LNCaP clone FGC (cell line): ENCODE measurements at regions not wholly inside any gene's neighbourhood (a gene's known extent, or its start where the extent isn't known, plus 50 kb on each side); places are given as distances from the start of the nearest gene placed in this dataset.
A peak's percentile ranks its signal among the peaks of the same experiment; 100 is the strongest.

ENCODE experiments used
- DNase-seq: peaks from one replicate; pipeline ENCODE4 v3.0.0-alpha.2; 2011; ENCODE audit warnings: low read depth
- H3K4me3 ChIP-seq: 2 replicates; pipeline ENCODE4 v1.5.1; 2011; ENCODE audit warnings: mild to moderate bottlenecking, low read depth, low read length, control low read depth
- TF ChIP-seq, protein P1 (sequence below): IDR thresholded peaks from 2 replicates; pipeline ENCODE4 v1.5.1; 2012; ENCODE audit warnings: mild to moderate bottlenecking; ENCODE audit not compliant: control insufficient read depth, insufficient read depth; ENCODE audit errors: extremely low read depth

DNA sequence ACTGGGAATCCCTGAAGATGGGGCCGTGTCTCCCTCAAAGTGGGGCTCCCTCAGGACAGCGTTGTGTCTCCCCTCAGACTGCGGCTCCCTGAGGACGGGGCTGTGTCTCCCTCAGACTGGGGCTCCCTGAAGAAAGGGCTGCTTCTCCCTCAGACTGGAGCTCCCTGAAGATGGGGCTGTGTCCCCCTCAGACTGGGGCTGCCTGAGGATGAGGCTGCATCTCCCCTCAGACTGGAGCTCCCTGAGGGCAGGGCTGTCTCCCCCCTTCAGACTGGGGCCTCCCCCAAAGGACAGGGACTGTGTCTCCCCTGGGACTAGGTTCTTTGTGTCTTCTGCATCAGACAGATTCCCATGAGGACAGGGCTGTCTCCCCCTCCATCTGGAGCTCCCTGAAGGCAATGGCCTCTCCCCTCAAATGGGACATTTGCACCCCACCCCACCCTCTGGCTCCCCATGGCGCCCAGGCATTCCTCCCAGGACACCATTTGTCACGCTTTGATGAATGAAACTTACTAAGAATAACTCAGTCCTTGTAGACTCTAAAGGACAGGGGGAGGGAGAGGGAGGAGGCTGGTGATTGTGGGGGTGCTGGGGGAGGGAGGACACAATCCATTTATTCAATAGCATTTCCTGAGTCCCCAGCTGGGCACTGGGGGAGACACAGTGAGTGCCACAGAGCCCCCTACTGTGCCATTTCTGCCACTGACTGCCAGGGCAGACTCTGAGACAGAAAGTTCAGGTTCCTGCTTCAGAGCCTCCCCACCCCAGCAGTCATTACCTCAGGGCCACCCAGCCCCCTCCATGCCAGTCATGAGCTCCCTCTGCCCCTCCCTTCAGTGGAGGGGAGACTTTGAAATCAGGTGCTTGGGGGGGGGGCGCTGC, 122.4 kb downstream of the MRPL14 start:
- no peak overlapping the region for H3K4me3 ChIP-seq
- no peak for DNase-seq

DNA sequence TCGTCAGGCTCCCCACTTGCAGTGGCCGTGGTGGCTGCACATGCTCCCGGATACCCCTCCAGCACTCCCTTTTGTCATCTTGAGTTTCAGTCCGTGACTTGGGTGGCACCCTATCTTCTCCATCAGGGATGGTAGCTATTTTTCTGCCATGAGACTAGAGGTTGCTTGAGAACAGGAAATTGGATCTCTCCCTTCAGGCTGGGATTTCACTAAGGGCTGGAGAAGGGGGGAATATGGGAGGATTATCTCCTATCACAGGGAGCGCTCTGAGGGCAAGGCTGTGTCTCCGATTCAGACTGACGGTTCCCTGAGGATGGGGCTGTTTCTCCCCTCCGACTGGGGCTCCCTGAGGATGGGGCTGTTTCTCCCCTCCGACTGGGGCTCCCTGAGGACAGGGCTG, 123.1 kb downstream of the MRPL14 start:
- no peak for DNase-seq
- H3K4me3 ChIP-seq = no peak overlapping the region
- TF ChIP-seq, protein P1, sequence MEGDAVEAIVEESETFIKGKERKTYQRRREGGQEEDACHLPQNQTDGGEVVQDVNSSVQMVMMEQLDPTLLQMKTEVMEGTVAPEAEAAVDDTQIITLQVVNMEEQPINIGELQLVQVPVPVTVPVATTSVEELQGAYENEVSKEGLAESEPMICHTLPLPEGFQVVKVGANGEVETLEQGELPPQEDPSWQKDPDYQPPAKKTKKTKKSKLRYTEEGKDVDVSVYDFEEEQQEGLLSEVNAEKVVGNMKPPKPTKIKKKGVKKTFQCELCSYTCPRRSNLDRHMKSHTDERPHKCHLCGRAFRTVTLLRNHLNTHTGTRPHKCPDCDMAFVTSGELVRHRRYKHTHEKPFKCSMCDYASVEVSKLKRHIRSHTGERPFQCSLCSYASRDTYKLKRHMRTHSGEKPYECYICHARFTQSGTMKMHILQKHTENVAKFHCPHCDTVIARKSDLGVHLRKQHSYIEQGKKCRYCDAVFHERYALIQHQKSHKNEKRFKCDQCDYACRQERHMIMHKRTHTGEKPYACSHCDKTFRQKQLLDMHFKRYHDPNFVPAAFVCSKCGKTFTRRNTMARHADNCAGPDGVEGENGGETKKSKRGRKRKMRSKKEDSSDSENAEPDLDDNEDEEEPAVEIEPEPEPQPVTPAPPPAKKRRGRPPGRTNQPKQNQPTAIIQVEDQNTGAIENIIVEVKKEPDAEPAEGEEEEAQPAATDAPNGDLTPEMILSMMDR = no peak

More for the DNA sequence above, 122.4 kb downstream of the MRPL14 start:
- TF ChIP-seq, protein P1 = 0 out of 2 replicates have a peak, but pooled peaks have one; percentile 28

DNA sequence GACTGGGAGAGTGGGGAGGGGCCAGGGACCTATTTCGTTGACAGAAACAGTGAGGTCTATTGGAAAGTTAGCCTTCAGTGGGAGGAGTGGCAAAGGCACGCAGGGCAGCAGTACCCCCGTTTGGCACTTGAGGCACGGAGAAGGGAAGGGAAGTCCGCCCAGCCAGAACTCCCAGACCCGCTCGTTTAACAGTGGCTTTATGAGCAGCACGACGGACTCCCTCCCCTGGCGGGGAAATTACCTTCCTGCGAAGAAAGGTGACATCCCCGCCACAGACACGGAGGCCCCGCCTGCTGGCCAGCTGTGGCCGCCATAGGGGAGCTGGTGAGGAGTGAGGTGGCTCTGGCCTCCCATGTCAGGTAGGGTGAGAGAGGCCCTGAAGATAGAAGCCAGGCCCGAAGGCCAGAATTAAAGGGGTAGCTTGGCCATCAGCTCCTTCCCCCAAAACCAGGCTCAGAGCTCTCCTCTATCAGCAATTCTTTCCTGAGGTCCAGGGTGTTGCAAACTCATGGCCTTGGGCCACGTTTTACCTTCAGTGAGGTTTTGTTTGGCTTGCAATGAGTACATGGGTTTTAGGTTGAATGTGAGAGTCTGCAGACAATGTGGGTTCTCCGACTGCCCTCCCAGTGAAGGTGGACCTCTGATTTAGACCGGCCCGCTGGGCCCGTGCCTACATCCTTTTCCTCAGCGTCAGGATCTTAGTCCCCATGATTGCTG, 123.7 kb downstream of the MRPL14 start:
- H3K4me3 ChIP-seq = no peak overlapping the region
- TF ChIP-seq, protein P1 = no peak
- no peak for DNase-seq

DNA sequence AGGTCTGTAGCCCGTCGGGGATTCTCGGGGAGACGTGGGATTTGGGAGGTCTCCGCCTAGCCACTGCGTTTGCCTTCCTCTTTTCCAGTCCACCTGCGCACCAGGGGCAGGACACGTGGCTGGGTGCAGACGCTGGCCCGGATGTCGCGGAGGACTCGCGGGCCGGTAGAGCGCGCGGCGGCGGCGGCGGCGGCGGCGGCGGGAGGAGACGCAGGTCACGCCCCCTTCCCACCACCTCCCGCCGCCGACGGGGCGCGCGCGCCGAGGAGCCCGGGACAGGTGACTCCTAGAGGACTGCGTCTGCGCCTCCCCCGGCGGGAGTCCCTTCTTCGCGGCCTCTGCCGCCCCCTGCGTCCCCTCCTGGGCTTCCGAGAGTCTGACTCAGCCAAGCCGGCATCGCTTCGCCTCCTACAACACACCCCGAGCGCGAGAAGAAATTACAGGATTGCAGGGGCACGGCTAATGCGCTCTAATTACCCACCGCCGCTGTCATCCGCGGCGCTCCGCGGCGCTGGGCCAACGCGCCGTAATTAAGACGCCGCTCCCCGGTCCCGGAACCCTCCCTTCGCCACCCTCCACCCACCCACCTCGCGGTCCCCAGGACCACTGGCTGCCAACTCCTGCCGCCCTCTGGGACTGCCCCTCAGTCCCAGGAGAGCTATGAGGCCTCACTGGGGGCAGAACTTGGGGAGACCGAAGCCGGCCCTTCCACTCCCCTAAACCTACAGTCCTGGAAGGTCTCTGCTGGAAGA, 124.5 kb downstream of the MRPL14 start:
- no peak for DNase-seq
- no peak overlapping the region for H3K4me3 ChIP-seq
- TF ChIP-seq, protein P1 = no peak

DNA sequence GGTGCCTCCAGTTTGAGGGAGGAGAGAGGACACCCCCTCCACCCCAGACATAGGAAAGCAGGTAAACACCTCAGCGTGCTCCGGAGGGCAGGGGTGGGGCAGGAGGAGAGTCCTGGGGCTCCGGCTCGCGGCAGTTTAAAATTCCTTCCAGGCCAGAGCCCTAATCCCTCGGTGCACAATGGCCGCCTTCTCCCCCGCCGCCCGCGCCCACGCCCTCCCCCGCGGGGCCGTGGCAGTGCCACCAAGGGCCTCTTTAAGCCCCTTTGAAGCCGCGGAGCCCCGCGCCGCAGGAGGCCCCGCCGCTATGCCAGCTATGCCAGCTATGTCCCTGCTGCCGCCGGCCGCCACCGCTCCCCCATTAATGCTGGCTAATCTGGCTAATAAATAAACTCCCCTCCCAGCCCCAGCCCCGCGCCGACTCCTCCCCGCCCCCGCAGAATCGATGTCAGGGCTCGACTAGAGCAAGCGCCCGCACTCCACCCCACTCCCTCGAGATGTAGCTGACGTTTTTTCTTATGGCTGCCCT, 125.1 kb downstream of the MRPL14 start:
- no peak for DNase-seq

More for the DNA sequence above, 125.1 kb downstream of the MRPL14 start:
- no peak overlapping the region for H3K4me3 ChIP-seq
- TF ChIP-seq, protein P1 = no peak
